Uterus (tissue), 2 donors: ENCODE measurements at regions not wholly inside any gene's neighbourhood (a gene's known extent, or its start where the extent isn't known, plus 50 kb on each side); places are given as distances from the start of the nearest gene placed in this dataset.

Source experiments
- CTCF ChIP-seq, 4 experiments: fragments of 200-600 bp in 2 of 4; fragments of 450-650 bp in 2 of 4; sonication (generic) in 2 of 4; IDR thresholded peaks; one replicate each; pipeline ENCODE4 v1.5.1; 2016 to 2019; ENCODE audit warnings: antibody characterized with exemption in 4 of 4, mild to moderate bottlenecking in 2 of 4, moderate library complexity in 1 of 4
- POLR2A ChIP-seq, 2 donors: fragments of 450-650 bp; IDR thresholded peaks; one replicate each; pipeline ENCODE4 v1.6.1; 2016; ENCODE audit warnings: antibody characterized with exemption in 2 of 2, mild to moderate bottlenecking in 1 of 2, moderate library complexity in 1 of 2

GRCh38 chr4:38378478-38378877 is 285.5 kb upstream of the KLF3 start:
- TF ChIP-seq CTCF (IDR thresholded peaks at IDR 0.05) (no peak), POLR2A (IDR thresholded peaks at IDR 0.05) (no peak)
